ENCODE measurements at regions not wholly inside any gene's neighbourhood (a gene's known extent, or its start where the extent isn't known, plus 50 kb on each side); places are given as distances from the start of the nearest gene placed in this dataset.
"Not testable (repeated sequence)": the region's sequence is repeated elsewhere in the genome, so short reads cannot be mapped to it uniquely, and the experiment has no call there.

- Mint-ChIP-seq H3K4me3 (no peak overlapping the region), H3K27me3 (no peaks in the 10 kb centered on the region), H3K27ac (no peak overlapping the region), H3K4me1 (ENCODE audit: low read depth in 2 of 2) (no peaks in the 10 kb centered on the region), H3K36me3 (ENCODE audit: insufficient read depth) (no peaks in the 10 kb centered on the region), H3K9me3 (peaks cover 15 to 16% of the 10 kb centered on the region in 2 donors)
- no peak for ATAC-seq (replicated peaks)
- no peak for DNase-seq
These were observed 1047.3 kb upstream of the SEMA6A start for GRCh38 chr5:117621921-117622320.

GRCh38 chr5:117615226-117615625, 1040.6 kb upstream of the SEMA6A start:
- DNase-seq (no peak), ATAC-seq (replicated peaks) (no peak)
- Mint-ChIP-seq H3K36me3 (ENCODE audit: insufficient read depth) (no peaks in the 10 kb centered on the region), H3K27ac (no peak overlapping the region), H3K27me3 (no peaks in the 10 kb centered on the region), H3K4me1 (ENCODE audit: low read depth in 2 of 2) (no peaks in the 10 kb centered on the region), H3K4me3 (no peak overlapping the region), H3K9me3 (peaks cover 8 to 31% of the 10 kb centered on the region in 2 donors)

- no peak for ATAC-seq (replicated peaks)
- no peak for DNase-seq
- Mint-ChIP-seq H3K4me3 (no peak overlapping the region), H3K4me1 (ENCODE audit: low read depth in 2 of 2) (no peaks in the 10 kb centered on the region), H3K27ac (no peak overlapping the region), H3K9me3 (peaks cover 11 to 32% of the 10 kb centered on the region in 2 donors), H3K36me3 (ENCODE audit: insufficient read depth) (no peaks in the 10 kb centered on the region), H3K27me3 (no peaks in the 10 kb centered on the region)
These were observed 1039.8 kb upstream of the SEMA6A start for GRCh38 chr5:117614408-117614807.

DNA sequence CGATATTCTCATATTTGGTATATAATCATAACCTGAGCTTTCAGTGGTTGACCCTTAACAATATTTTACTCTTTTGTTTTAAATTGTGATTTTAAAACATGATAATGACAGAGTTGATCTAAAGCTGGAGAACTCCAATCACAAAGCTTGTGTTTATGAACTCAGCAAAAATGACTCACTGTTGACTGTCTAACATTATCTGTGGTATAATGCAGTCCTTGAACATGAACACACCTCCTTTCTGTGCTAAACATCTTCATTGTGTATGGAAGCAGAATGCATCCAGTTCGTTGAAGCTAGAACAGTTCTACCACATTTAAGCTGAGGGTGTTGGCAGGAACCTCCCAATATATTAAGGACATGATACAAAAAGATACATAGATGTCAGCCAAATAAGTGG, 1030.2 kb upstream of the SEMA6A start:
- Mint-ChIP-seq H3K36me3 (ENCODE audit: insufficient read depth) (peaks cover 2% of the 10 kb centered on the region), H3K27ac (no peak overlapping the region), H3K4me1 (ENCODE audit: low read depth in 2 of 2) (no peaks in the 10 kb centered on the region)

GRCh38 chr5:117599811-117600210, 1025.2 kb upstream of the SEMA6A start:
- not testable (repeated sequence) for DNase-seq; H3K4me3 Mint-ChIP-seq; H3K9me3 Mint-ChIP-seq; H3K4me1 Mint-ChIP-seq (ENCODE audit: low read depth in 2 of 2); H3K36me3 Mint-ChIP-seq (ENCODE audit: insufficient read depth); H3K27ac Mint-ChIP-seq; H3K27me3 Mint-ChIP-seq; ATAC-seq (replicated peaks)

More for the DNA sequence above, 1030.2 kb upstream of the SEMA6A start:
- DNase-seq, result no peak
- no peaks in the 10 kb centered on the region for H3K27me3 Mint-ChIP-seq
- H3K9me3 Mint-ChIP-seq, result no peaks in the 10 kb centered on the region
- no peak for ATAC-seq (replicated peaks)
- H3K4me3 Mint-ChIP-seq, result no peak overlapping the region

DNA sequence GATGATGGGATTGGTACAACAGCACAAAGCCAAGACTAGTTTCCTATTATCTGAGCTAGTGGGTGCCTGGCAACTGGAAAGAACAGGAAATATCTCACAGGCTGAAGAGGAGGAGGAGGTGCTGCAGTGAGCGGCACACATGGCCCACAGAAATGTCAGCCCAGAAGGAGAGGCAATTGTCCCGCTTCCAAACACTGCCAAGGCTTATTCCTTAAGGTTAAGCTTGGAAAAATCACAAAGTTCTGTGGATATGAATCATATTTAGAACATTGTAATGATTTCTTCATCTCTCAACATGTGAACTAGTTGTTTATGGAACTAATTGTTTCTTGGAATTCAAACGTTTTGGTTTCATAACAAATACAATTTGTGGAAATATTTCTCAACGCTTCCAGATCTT, 1019.5 kb upstream of the SEMA6A start:
- H3K27me3 Mint-ChIP-seq, result no peaks in the 10 kb centered on the region
- H3K4me3 Mint-ChIP-seq, result no peak overlapping the region
- no peaks in the 10 kb centered on the region for H3K4me1 Mint-ChIP-seq (ENCODE audit: low read depth in 2 of 2)
- DNase-seq (no peak), ATAC-seq (replicated peaks) (no peak)
- H3K36me3 Mint-ChIP-seq (ENCODE audit: insufficient read depth), result no peaks in the 10 kb centered on the region
- H3K27ac Mint-ChIP-seq, result no peak overlapping the region
- peaks cover 3 to 7% of the 10 kb centered on the region in 2 donors for H3K9me3 Mint-ChIP-seq

GRCh38 chr5:117590944-117591343, 1016.3 kb upstream of the SEMA6A start:
- Mint-ChIP-seq H3K36me3 (ENCODE audit: insufficient read depth) (no peaks in the 10 kb centered on the region), H3K9me3 (peaks cover 5 to 7% of the 10 kb centered on the region in 2 donors), H3K4me1 (ENCODE audit: low read depth in 2 of 2) (no peaks in the 10 kb centered on the region), H3K27ac (no peak overlapping the region), H3K27me3 (no peaks in the 10 kb centered on the region), H3K4me3 (no peak overlapping the region)
- DNase-seq (no peak), ATAC-seq (replicated peaks) (no peak)

- Mint-ChIP-seq H3K27me3 (no peaks in the 10 kb centered on the region), H3K36me3 (ENCODE audit: insufficient read depth) (no peaks in the 10 kb centered on the region), H3K9me3 (peaks cover 7 to 9% of the 10 kb centered on the region in 2 donors), H3K27ac (no peak overlapping the region), H3K4me3 (no peak overlapping the region), H3K4me1 (ENCODE audit: low read depth in 2 of 2) (no peaks in the 10 kb centered on the region)
- no peak for DNase-seq
- ATAC-seq (replicated peaks), result no peak
These were observed 1014.0 kb upstream of the SEMA6A start for GRCh38 chr5:117588611-117589010.

DNA sequence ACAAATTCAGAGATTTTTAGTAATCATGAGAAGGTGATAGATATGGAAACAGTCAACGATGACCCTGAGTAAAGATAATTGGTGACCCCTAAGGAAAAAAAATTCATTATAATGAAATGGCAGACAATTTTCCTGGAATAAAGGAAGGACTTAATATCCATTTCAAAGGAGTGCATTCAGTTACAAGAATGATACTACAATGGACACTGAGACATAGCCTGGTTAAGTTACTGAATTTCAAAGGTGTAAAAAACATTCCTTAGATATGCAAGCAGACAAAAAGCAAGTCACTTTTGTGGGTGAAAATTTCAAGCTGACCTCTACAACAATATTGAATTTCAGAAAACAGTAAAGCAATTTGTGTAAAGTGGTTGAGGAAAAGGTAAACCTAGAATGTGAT, 1012.5 kb upstream of the SEMA6A start:
- no peak overlapping the region for H3K4me3 Mint-ChIP-seq
- ATAC-seq (replicated peaks) (no peak), DNase-seq (no peak)
- H3K4me1 Mint-ChIP-seq (ENCODE audit: low read depth in 2 of 2), result no peaks in the 10 kb centered on the region
- peaks cover 7 to 9% of the 10 kb centered on the region in 2 donors for H3K9me3 Mint-ChIP-seq
- H3K36me3 Mint-ChIP-seq (ENCODE audit: insufficient read depth), result no peaks in the 10 kb centered on the region
- no peaks in the 10 kb centered on the region for H3K27me3 Mint-ChIP-seq
- no peak overlapping the region for H3K27ac Mint-ChIP-seq

GRCh38 chr5:117568622-117569021, 994.0 kb upstream of the SEMA6A start:
- no peak for DNase-seq
- Mint-ChIP-seq H3K27me3 (no peaks in the 10 kb centered on the region), H3K4me3 (no peak overlapping the region), H3K4me1 (ENCODE audit: low read depth in 2 of 2) (no peaks in the 10 kb centered on the region), H3K36me3 (ENCODE audit: insufficient read depth) (no peaks in the 10 kb centered on the region), H3K9me3 (peaks cover 0 to 4% of the 10 kb centered on the region in 2 donors), H3K27ac (no peak overlapping the region)
- no peak for ATAC-seq (replicated peaks)

DNA sequence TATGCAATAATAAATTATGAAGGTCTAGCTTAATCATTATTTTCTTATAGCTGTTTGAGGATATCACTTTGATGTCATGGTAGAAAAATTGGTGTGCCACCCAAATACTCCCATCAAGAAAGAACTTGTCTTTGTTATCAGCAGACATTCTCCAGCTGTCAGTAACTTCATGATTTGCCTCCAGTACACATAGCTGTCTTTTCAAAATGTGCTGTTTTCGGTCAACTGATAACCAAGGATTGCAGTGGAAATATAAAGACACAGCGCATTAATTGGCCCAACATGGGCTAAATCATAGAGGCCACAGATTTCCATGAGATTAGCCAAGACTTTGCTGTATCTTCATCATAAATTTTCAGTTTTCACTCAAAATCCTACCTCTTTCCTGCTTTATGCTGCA, 993.5 kb upstream of the SEMA6A start:
- ATAC-seq (replicated peaks), result no peak
- H3K9me3 Mint-ChIP-seq, result peaks cover 0 to 4% of the 10 kb centered on the region in 2 donors

GRCh38 chr5:117562647-117563046, 988.0 kb upstream of the SEMA6A start:
- ATAC-seq (replicated peaks), result no peak
- H3K27ac Mint-ChIP-seq, result no peak overlapping the region
- H3K4me1 Mint-ChIP-seq (ENCODE audit: low read depth in 2 of 2), result no peaks in the 10 kb centered on the region
- H3K36me3 Mint-ChIP-seq (ENCODE audit: insufficient read depth), result no peaks in the 10 kb centered on the region
- H3K4me3 Mint-ChIP-seq, result no peak overlapping the region
- DNase-seq, result no peak
- H3K27me3 Mint-ChIP-seq, result no peaks in the 10 kb centered on the region
- H3K9me3 Mint-ChIP-seq, result peaks cover 2 to 8% of the 10 kb centered on the region in 2 donors

More for the DNA sequence above, 993.5 kb upstream of the SEMA6A start:
- DNase-seq, result no peak
- H3K27me3 Mint-ChIP-seq, result no peaks in the 10 kb centered on the region
- H3K36me3 Mint-ChIP-seq (ENCODE audit: insufficient read depth), result no peaks in the 10 kb centered on the region
- H3K27ac Mint-ChIP-seq, result no peak overlapping the region
- no peak overlapping the region for H3K4me3 Mint-ChIP-seq
- no peaks in the 10 kb centered on the region for H3K4me1 Mint-ChIP-seq (ENCODE audit: low read depth in 2 of 2)

GRCh38 chr5:117561531-117561930, 986.9 kb upstream of the SEMA6A start:
- H3K9me3 Mint-ChIP-seq, result peaks cover 2 to 8% of the 10 kb centered on the region in 2 donors
- H3K27ac Mint-ChIP-seq, result no peak overlapping the region
- no peaks in the 10 kb centered on the region for H3K4me1 Mint-ChIP-seq (ENCODE audit: low read depth in 2 of 2)
- H3K36me3 Mint-ChIP-seq (ENCODE audit: insufficient read depth), result no peaks in the 10 kb centered on the region
- DNase-seq (no peak), ATAC-seq (replicated peaks) (no peak)
- no peak overlapping the region for H3K4me3 Mint-ChIP-seq
- no peaks in the 10 kb centered on the region for H3K27me3 Mint-ChIP-seq

DNA sequence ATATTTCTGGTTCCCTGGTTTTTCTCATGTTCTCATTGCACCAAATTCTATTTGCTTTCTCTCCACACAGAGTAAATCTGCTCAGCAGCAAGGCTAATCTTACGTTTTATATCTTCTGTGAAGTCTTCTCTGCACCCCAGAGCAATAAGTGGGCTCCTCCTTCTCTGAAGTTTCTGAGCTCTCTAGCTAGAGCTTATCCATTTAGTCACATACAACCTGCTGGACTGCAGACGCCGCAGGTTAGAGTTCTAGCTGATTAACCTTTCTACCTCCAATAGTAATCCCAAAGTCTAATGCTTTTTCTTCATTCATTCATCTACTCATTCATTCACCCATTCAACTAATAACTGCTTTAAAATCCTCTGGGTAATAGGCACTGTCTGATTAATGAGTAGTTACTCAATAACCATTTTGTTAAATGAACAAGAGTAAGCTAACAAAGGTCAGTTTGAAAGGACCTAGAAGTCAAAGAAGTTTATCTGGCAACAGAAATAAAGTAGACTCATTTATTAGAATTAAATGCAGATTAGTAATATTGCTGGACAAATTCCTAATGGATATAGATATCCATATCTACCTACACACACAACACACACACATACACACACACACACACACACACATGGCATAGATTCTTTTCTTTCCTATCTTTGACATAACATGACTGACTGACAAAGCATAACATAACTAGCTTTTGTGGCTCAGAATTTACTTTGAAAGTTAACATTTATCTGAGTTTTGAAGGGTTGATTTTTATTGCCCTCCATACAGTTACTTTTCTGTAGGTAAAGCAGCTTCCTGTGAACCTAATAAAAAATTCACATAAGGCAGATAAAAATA, 984.6 kb upstream of the SEMA6A start:
- Mint-ChIP-seq H3K4me3 (no peak overlapping the region), H3K27ac (no peak overlapping the region), H3K36me3 (ENCODE audit: insufficient read depth) (no peaks in the 10 kb centered on the region), H3K4me1 (ENCODE audit: low read depth in 2 of 2) (no peaks in the 10 kb centered on the region), H3K9me3 (peaks cover 2 to 8% of the 10 kb centered on the region in 2 donors), H3K27me3 (no peaks in the 10 kb centered on the region)
- DNase-seq (no peak), ATAC-seq (replicated peaks) (no peak)
